DMS153 treated with DMSO at 0.1 percent for 48 hours (cell line): ENCODE measurements at regions not wholly inside any gene's neighbourhood (a gene's known extent, or its start where the extent isn't known, plus 50 kb on each side); places are given as distances from the start of the nearest gene placed in this dataset.
"Not testable (repeated sequence)": the region's sequence is repeated elsewhere in the genome, so short reads cannot be mapped to it uniquely, and the experiment has no call there.

Experiments used
- DNase-seq: peaks from one replicate; lab custom pipeline; 2025; ENCODE audit not compliant: unreplicated experiment; lab: John Stamatoyannopoulos, UW

- DNase-seq = no peak
Observed at GRCh38 chr6:150765067-150765764, 100.3 kb upstream of the MTHFD1L start.

GRCh38 chr6:150766201-150766997 is 99.1 kb upstream of the MTHFD1L start:
- DNase-seq = no peak

- DNase-seq = no peak
Observed at GRCh38 chr6:150767161-150767560, 98.3 kb upstream of the MTHFD1L start.

GRCh38 chr6:150767571-150768018 is 97.9 kb upstream of the MTHFD1L start:
- no peak for DNase-seq

- DNase-seq = no peak
Observed at GRCh38 chr6:150770637-150771036, 94.9 kb upstream of the MTHFD1L start.

GRCh38 chr6:150773969-150774368 is 91.5 kb upstream of the MTHFD1L start:
- no peak for DNase-seq

GRCh38 chr6:150775415-150776203 is 89.9 kb upstream of the MTHFD1L start:
- no peak for DNase-seq

GRCh38 chr6:150777736-150778135 is 87.8 kb upstream of the MTHFD1L start:
- no peak for DNase-seq

- DNase-seq = no peak
Observed at GRCh38 chr6:150783813-150784212, 81.7 kb upstream of the MTHFD1L start.

- no peak for DNase-seq
Observed at GRCh38 chr6:150787429-150787828, 78.1 kb upstream of the MTHFD1L start.

GRCh38 chr6:150788089-150788488 is 77.4 kb upstream of the MTHFD1L start:
- no peak for DNase-seq

GRCh38 chr6:150789906-150790305 is 75.6 kb upstream of the MTHFD1L start:
- DNase-seq = not testable (repeated sequence)

- DNase-seq = no peak
Observed at GRCh38 chr6:150791717-150792116, 73.8 kb upstream of the MTHFD1L start.

- DNase-seq = no peak
Observed at GRCh38 chr6:150797949-150798348, 67.6 kb upstream of the MTHFD1L start.

- DNase-seq = no peak
Observed at GRCh38 chr6:150799276-150799805, 66.2 kb upstream of the MTHFD1L start.

GRCh38 chr6:150800674-150801314 is 64.7 kb upstream of the MTHFD1L start:
- no peak for DNase-seq

GRCh38 chr6:150806790-150807189 is 58.7 kb upstream of the MTHFD1L start:
- no peak for DNase-seq

- no peak for DNase-seq
Observed at GRCh38 chr6:150813319-150813992, 52.0 kb upstream of the MTHFD1L start.

- DNase-seq = no peak
Observed at GRCh38 chr6:150813993-150814359, 51.5 kb upstream of the MTHFD1L start.
